ENCODE measurements at regions not wholly inside any gene's neighbourhood (a gene's known extent, or its start where the extent isn't known, plus 50 kb on each side); places are given as distances from the start of the nearest gene placed in this dataset.

DNA sequence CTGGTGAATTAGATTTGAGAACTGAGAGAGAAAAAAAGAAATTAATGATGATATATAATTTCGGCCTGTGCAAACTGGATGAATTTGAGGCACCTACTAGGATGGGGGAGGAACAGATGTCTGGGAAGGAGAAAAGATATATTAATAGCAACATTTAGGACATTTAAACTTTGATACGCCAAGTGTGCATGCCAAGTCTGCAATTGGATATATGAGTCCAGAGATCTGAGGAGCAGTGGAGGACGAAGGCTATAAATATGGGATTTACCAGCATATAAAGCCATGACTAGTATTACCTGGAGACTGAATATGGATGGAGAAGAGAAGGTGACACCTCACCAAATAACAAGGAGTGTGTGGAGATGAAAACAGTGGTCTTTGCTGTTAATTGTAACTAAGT, 272.6 kb upstream of the HSF2 start (continued):
- TF ChIP-seq, protein P1, sequence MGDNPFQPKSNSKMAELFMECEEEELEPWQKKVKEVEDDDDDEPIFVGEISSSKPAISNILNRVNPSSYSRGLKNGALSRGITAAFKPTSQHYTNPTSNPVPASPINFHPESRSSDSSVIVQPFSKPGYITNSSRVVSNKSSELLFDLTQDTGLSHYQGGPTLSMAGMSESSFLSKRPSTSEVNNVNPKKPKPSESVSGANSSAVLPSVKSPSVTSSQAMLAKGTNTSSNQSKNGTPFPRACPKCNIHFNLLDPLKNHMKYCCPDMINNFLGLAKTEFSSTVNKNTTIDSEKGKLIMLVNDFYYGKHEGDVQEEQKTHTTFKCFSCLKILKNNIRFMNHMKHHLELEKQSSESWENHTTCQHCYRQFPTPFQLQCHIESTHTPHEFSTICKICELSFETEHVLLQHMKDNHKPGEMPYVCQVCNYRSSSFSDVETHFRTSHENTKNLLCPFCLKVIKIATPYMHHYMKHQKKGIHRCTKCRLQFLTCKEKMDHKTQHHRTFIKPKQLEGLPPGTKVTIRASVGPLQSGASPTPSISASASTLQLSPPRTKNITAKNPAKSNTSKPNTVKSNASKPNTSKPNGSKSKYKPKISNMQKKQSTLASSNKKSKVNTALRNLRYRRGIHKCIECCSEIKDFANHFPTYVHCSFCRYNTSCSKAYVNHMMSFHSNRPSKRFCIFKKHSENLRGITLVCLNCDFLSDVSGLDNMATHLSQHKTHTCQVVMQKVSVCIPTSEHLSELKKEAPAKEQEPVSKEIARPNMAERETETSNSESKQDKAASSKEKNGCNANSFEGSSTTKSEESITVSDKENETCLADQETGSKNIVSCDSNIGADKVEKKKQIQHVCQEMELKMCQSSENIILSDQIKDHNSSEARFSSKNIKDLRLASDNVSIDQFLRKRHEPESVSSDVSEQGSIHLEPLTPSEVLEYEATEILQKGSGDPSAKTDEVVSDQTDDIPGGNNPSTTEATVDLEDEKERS (tag by site-specific recombination; IDR thresholded peaks at IDR 0.05), result no peak
- no peak for TF ChIP-seq ZNF175 (tag by site-specific recombination; IDR thresholded peaks at IDR 0.05)
- TF ChIP-seq GLI4 (tag by site-specific recombination; IDR thresholded peaks at IDR 0.05), result no peak
- no peak for TF ChIP-seq HOXD13 (CRISPR knock-in tag; IDR thresholded peaks at IDR 0.05; ENCODE audit: borderline replicate concordance)
- no peak for TF ChIP-seq ZNF645 (tag by site-specific recombination; IDR thresholded peaks at IDR 0.05)
- TF ChIP-seq ZNF514 (tag by site-specific recombination; IDR thresholded peaks at IDR 0.05), result no peak
- no peak for TF ChIP-seq SP2 (tag by site-specific recombination; IDR thresholded peaks at IDR 0.05)
- TF ChIP-seq IKZF3 (tag by site-specific recombination; IDR thresholded peaks at IDR 0.05), result no peak

GRCh38 chr6:122128445-122128844, 271.0 kb upstream of the HSF2 start:
- TF ChIP-seq ZNF416 (tag by site-specific recombination; IDR thresholded peaks at IDR 0.05) (no peak), KLF8 (tag by site-specific recombination; IDR thresholded peaks at IDR 0.05) (no peak), ZNF776 (tag by site-specific recombination; IDR thresholded peaks at IDR 0.05; ENCODE audit: borderline replicate concordance) (no peak)
- Histone ChIP-seq H3K4me1 (ENCODE audit: control insufficient read depth, insufficient read depth, low read length) (no peaks in the 10 kb centered on the region), H3K36me3 (ENCODE audit: control insufficient read depth in 2 of 2, insufficient read depth in 1 of 2, low read length in 2 of 2) (no peaks in the 10 kb centered on the region), H3K27ac (ENCODE audit: extremely low read depth, low read depth, low read length) (no peak overlapping the region), H3K4me3 (ENCODE audit: low read depth, low read length) (no peak overlapping the region), H3K9me3 (ENCODE audit: control insufficient read depth, insufficient read depth, low read depth, low read length) (no peaks in the 10 kb centered on the region)
- CTCF ChIA-PET, result interaction anchor here (0.7 kb wide), 1 partner anchor 49 kb away, joined by 3 read pairs; no protein-coding TSS in a partner anchor
- POLR2A ChIA-PET, result no interaction called here

DNA sequence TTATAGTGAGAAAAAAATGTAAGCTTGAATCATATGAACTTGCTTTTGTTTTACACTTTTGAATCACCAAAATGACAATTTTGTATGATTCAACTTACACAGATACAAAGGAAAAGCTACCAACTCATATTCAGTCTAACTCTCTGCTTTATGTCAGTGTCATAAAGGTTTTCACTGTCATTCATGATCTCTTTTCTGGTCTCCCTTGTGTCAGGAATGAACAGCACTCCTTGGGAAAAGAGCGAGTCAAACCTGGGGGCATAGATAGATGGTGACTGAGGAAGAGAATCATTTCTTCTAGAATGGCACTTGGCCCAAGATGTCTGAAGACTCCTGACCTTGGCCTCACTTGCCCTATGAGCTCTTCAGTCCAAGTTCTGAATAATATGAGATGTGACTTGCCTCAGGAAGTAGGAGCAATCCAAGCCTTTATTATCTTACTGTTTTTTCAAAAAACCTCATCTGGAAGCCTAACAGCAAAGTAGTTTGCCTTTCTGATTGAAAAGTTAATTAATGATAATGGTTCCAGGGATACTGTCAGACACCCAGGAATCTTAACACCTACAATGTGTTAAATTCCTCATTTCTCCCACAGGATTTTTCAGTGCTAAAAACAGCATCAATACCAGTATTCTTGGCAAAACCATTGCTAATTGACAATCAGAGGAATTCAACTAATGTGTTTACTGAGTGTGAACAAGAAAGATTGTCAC, 270.0 kb upstream of the HSF2 start:
- ChIA-PET POLR2A (no interaction called here), CTCF (interaction anchor here (0.5 kb wide), 1 partner anchor 159 kb away, joined by 3 read pairs; no protein-coding TSS in a partner anchor)
- Histone ChIP-seq H3K4me3 (ENCODE audit: low read depth, low read length) (no peak overlapping the region), H3K9me3 (ENCODE audit: control insufficient read depth, insufficient read depth, low read depth, low read length) (no peaks in the 10 kb centered on the region), H3K4me1 (ENCODE audit: control insufficient read depth, insufficient read depth, low read length) (no peaks in the 10 kb centered on the region), H3K36me3 (ENCODE audit: control insufficient read depth in 2 of 2, insufficient read depth in 1 of 2, low read length in 2 of 2) (no peaks in the 10 kb centered on the region), H3K27ac (ENCODE audit: extremely low read depth, low read depth, low read length) (no peak overlapping the region)
- TF ChIP-seq PATZ1 (tag by site-specific recombination; IDR thresholded peaks at IDR 0.05) (no peak), FEZF1 (tag by site-specific recombination; IDR thresholded peaks at IDR 0.05) (no peak), ZNF571 (tag by site-specific recombination; IDR thresholded peaks at IDR 0.05) (no peak), ZNF146 (tag by site-specific recombination; IDR thresholded peaks at IDR 0.05) (no peak), ZNF707 (tag by site-specific recombination; IDR thresholded peaks at IDR 0.05) (no peak), ZBTB49 (tag by site-specific recombination; IDR thresholded peaks at IDR 0.05; ENCODE audit: low read depth) (no peak), ZNF354C (tag by site-specific recombination; IDR thresholded peaks at IDR 0.05; ENCODE audit: borderline replicate concordance, low read depth) (no peak), ZNF624 (tag by site-specific recombination; IDR thresholded peaks at IDR 0.05) (no peak), GLI4 (tag by site-specific recombination; IDR thresholded peaks at IDR 0.05) (no peak), ZNF843 (tag by site-specific recombination; IDR thresholded peaks at IDR 0.05) (no peak), ZSCAN18 (tag by site-specific recombination; IDR thresholded peaks at IDR 0.05) (no peak), ZFP69B (tag by site-specific recombination; IDR thresholded peaks at IDR 0.05) (no peak)
